ENCODE measurements at regions not wholly inside any gene's neighbourhood (a gene's known extent, or its start where the extent isn't known, plus 50 kb on each side); places are given as distances from the start of the nearest gene placed in this dataset.
"Not testable (repeated sequence)": the region's sequence is repeated elsewhere in the genome, so short reads cannot be mapped to it uniquely, and the experiment has no call there.

GRCh38 chr3:15851735-15852134, 54.0 kb upstream of the ANKRD28 start:
- no peak for DNase-seq (ENCODE audit: low read depth in 2 of 2, low spot score in 1 of 2)

- peak in 1 of 2 donors; percentile 16 for DNase-seq (ENCODE audit: low read depth in 2 of 2, low spot score in 1 of 2)
Observed at GRCh38 chr3:15858547-15859506, 61.0 kb upstream of the ANKRD28 start.

GRCh38 chr3:15859507-15860013, 61.8 kb upstream of the ANKRD28 start:
- DNase-seq (ENCODE audit: low read depth in 2 of 2, low spot score in 1 of 2) = peak; percentile 42 to 56

GRCh38 chr3:15860014-15860934, 62.5 kb upstream of the ANKRD28 start:
- DNase-seq (ENCODE audit: low read depth in 2 of 2, low spot score in 1 of 2) = no peak

- DNase-seq (ENCODE audit: low read depth in 2 of 2, low spot score in 1 of 2) = no peak
Observed at GRCh38 chr3:15861163-15861562, 63.4 kb upstream of the ANKRD28 start.

GRCh38 chr3:15872807-15873206, 75.0 kb upstream of the ANKRD28 start:
- DNase-seq (ENCODE audit: low read depth in 2 of 2, low spot score in 1 of 2) = no peak

GRCh38 chr3:15873415-15873814, 75.6 kb upstream of the ANKRD28 start:
- DNase-seq (ENCODE audit: low read depth in 2 of 2, low spot score in 1 of 2) = no peak

GRCh38 chr3:15875016-15875689, 77.4 kb upstream of the ANKRD28 start:
- no peak for DNase-seq (ENCODE audit: low read depth in 2 of 2, low spot score in 1 of 2)

GRCh38 chr3:15876669-15877068, 78.9 kb upstream of the ANKRD28 start:
- no peak for DNase-seq (ENCODE audit: low read depth in 2 of 2, low spot score in 1 of 2)

GRCh38 chr3:15877813-15878212, 80.0 kb upstream of the ANKRD28 start:
- DNase-seq (ENCODE audit: low read depth in 2 of 2, low spot score in 1 of 2) = no peak

GRCh38 chr3:15879787-15880186, 82.0 kb upstream of the ANKRD28 start:
- DNase-seq (ENCODE audit: low read depth in 2 of 2, low spot score in 1 of 2) = not testable (repeated sequence)

GRCh38 chr3:15882577-15882976, 84.8 kb upstream of the ANKRD28 start:
- no peak for DNase-seq (ENCODE audit: low read depth in 2 of 2, low spot score in 1 of 2)

- DNase-seq (ENCODE audit: low read depth in 2 of 2, low spot score in 1 of 2) = no peak
Observed at GRCh38 chr3:15884132-15884531, 86.4 kb upstream of the ANKRD28 start.

GRCh38 chr3:15886521-15886920, 88.7 kb upstream of the ANKRD28 start:
- no peak for DNase-seq (ENCODE audit: low read depth in 2 of 2, low spot score in 1 of 2)

- DNase-seq (ENCODE audit: low read depth in 2 of 2, low spot score in 1 of 2) = no peak
Observed at GRCh38 chr3:15887261-15887660, 89.5 kb upstream of the ANKRD28 start.

GRCh38 chr3:15889936-15890335, 92.2 kb upstream of the ANKRD28 start:
- no peak for DNase-seq (ENCODE audit: low read depth in 2 of 2, low spot score in 1 of 2)

GRCh38 chr3:15892311-15893227, 94.8 kb upstream of the ANKRD28 start:
- no peak for DNase-seq (ENCODE audit: low read depth in 2 of 2, low spot score in 1 of 2)

GRCh38 chr3:15894382-15894781, 96.6 kb upstream of the ANKRD28 start:
- DNase-seq (ENCODE audit: low read depth in 2 of 2, low spot score in 1 of 2) = no peak

- DNase-seq (ENCODE audit: low read depth in 2 of 2, low spot score in 1 of 2) = no peak
Observed at GRCh38 chr3:15896500-15896899, 98.7 kb upstream of the ANKRD28 start.

GRCh38 chr3:15899388-15899787, 101.6 kb upstream of the ANKRD28 start:
- no peak for DNase-seq (ENCODE audit: low read depth in 2 of 2, low spot score in 1 of 2)
